Neural crest cell (in vitro differentiated cells): ENCODE measurements at regions not wholly inside any gene's neighbourhood (a gene's known extent, or its start where the extent isn't known, plus 50 kb on each side); places are given as distances from the start of the nearest gene placed in this dataset.
A peak's percentile ranks its signal among the peaks of the same experiment; 100 is the strongest.

Source experiments
- DNase-seq: peaks from one replicate; pipeline ENCODE4 v3.0.0; 2021; ENCODE audit warnings: low read depth, mixed read lengths, low spot score
- H3K27ac Mint-ChIP-seq: one replicate; pipeline ENCODE4 v1.8.0; 2021; ENCODE audit warnings: mild to moderate bottlenecking, mixed read lengths; ENCODE audit not compliant: unreplicated experiment
- H3K27me3 Mint-ChIP-seq: 2 replicates; pipeline ENCODE4 v1.8.0; 2021; ENCODE audit warnings: low read depth, mild to moderate bottlenecking, mixed read lengths
- H3K36me3 Mint-ChIP-seq: 2 replicates; pipeline ENCODE4 v1.8.0; 2021; ENCODE audit warnings: low read depth, mild to moderate bottlenecking, mixed read lengths
- H3K4me1 Mint-ChIP-seq: 2 replicates; pipeline ENCODE4 v1.8.0; 2021; ENCODE audit warnings: mixed read lengths
- H3K4me3 Mint-ChIP-seq: one replicate; pipeline ENCODE4 v1.8.0; 2021; ENCODE audit warnings: mild to moderate bottlenecking, mixed read lengths
- H3K9me3 Mint-ChIP-seq: 2 replicates; pipeline ENCODE4 v1.8.0; 2021; ENCODE audit warnings: mixed read lengths
- TF ChIP-seq, protein P1 (sequence below): fragments of 200-600 bp; sonication (generic); conservative IDR thresholded peaks from 2 replicates; pipeline ENCODE4 v1.5.0; 2021; ENCODE audit warnings: antibody characterized with exemption, mild to moderate bottlenecking

- peaks cover 4% of the 10 kb centered on the region for H3K4me1 Mint-ChIP-seq
- TF ChIP-seq, protein P1, sequence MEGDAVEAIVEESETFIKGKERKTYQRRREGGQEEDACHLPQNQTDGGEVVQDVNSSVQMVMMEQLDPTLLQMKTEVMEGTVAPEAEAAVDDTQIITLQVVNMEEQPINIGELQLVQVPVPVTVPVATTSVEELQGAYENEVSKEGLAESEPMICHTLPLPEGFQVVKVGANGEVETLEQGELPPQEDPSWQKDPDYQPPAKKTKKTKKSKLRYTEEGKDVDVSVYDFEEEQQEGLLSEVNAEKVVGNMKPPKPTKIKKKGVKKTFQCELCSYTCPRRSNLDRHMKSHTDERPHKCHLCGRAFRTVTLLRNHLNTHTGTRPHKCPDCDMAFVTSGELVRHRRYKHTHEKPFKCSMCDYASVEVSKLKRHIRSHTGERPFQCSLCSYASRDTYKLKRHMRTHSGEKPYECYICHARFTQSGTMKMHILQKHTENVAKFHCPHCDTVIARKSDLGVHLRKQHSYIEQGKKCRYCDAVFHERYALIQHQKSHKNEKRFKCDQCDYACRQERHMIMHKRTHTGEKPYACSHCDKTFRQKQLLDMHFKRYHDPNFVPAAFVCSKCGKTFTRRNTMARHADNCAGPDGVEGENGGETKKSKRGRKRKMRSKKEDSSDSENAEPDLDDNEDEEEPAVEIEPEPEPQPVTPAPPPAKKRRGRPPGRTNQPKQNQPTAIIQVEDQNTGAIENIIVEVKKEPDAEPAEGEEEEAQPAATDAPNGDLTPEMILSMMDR = no peak
- no peaks in the 10 kb centered on the region for H3K27me3 Mint-ChIP-seq
- H3K36me3 Mint-ChIP-seq = peaks cover 3% of the 10 kb centered on the region
- no peak for DNase-seq
- no peaks in the 10 kb centered on the region for H3K9me3 Mint-ChIP-seq
- H3K4me3 Mint-ChIP-seq = no peak overlapping the region
- peak overlapping the region; percentile 19 for H3K27ac Mint-ChIP-seq
These were observed 288.4 kb downstream of the MTRR start for GRCh38 chr5:8157320-8157822.

GRCh38 chr5:8176101-8176693 lies 307.2 kb downstream of the MTRR start:
- Mint-ChIP-seq H3K27ac (no peak overlapping the region), H3K4me3 (no peak overlapping the region), H3K9me3 (peaks cover 7% of the 10 kb centered on the region), H3K4me1 (peaks cover 9% of the 10 kb centered on the region), H3K36me3 (peaks cover 2% of the 10 kb centered on the region), H3K27me3 (no peaks in the 10 kb centered on the region)
- TF ChIP-seq, protein P1 = no peak
- DNase-seq = no peak

DNA sequence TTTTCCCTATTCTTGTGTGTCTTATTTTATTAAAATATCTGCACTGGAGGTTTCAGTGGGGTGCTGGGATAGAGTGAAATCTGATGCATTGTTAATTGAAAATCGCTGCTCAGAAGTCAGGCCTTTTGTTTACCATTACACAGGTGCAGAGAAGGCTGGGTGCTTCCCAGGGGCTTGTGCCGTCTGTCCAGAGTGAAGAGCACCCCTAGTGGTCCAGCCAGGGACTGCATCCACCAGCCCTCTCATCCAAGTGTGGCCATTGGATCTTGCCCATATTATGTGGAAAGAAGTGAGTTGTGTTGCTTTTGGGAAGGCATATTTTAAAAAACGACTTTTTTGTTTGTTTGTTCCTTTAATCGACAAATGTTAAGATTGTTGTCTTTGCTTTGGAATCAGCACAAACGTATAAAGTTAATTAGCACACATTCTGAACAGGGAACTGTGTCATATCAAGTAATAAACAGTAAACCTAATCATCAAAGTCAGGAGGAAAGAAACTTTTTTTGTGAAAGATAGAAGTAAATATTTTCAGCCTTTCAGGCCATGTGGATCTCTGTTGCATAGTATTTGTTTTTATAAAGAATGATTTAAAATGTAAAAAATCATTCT lies 315.6 kb downstream of the MTRR start:
- H3K9me3 Mint-ChIP-seq = peaks cover 6% of the 10 kb centered on the region
- H3K4me3 Mint-ChIP-seq = no peak overlapping the region
- no peaks in the 10 kb centered on the region for H3K36me3 Mint-ChIP-seq
- H3K27ac Mint-ChIP-seq = no peak overlapping the region
- TF ChIP-seq, protein P1 = peak; percentile 81
- no peaks in the 10 kb centered on the region for H3K4me1 Mint-ChIP-seq
- H3K27me3 Mint-ChIP-seq = no peaks in the 10 kb centered on the region
- DNase-seq = peak; percentile 53

DNA sequence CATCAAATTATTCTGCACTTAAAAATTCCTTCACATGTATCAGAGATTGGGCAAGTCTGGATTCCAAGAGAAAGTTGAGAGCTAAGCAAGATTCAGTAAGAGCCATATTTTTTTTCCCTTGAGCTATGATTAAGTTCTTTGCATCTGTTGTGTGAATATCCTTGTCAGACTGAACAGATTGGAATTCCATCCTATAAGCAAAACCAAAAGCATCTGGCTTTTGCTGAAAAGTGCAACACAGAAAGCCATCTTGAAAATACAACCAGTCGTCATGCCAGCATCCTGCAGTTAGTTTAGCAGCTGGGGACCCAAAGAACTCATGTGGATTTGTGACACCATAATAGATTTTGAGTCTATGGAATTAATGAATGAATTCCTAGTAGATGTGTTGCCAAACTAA lies 316.9 kb downstream of the MTRR start:
- no peak for DNase-seq
- no peaks in the 10 kb centered on the region for H3K27me3 Mint-ChIP-seq
- TF ChIP-seq, protein P1 = no peak
- no peaks in the 10 kb centered on the region for H3K4me1 Mint-ChIP-seq
- no peak overlapping the region for H3K27ac Mint-ChIP-seq
- no peak overlapping the region for H3K4me3 Mint-ChIP-seq
- peaks cover 6% of the 10 kb centered on the region for H3K9me3 Mint-ChIP-seq
- H3K36me3 Mint-ChIP-seq = peaks cover 2% of the 10 kb centered on the region

DNA sequence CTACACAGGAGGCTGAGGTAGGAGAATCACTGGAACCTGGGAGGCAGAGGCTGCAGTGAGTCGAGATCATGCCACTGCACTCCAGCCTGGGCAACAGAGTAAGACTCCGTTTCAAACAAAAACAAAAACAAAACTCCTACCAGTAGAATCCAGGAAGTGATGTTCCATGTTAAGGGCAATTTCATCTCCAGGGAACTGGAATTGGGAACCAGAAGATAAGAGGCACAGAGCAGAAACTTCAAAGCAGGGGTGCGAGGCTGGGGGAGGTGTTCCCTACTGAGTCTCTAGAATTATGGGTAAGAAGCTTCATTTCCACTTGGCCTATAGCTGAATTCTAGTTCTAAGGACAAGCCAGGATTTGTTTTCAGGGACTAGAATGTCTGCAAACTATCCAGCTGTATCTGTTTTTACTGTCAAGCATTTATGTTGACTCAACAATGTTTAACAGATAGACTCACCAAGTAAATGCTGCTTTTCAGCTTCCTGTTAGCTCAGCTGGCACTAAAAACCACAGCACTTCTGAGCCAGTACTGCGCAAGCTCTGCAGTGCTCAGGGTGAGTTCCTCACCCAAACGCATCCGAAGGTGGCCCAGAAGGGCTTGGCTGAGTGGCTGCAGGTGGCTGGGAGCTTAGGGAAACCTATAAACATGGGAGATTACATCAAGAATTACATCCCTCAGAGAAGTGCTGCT lies 320.1 kb downstream of the MTRR start:
- Mint-ChIP-seq H3K4me1 (no peaks in the 10 kb centered on the region), H3K27me3 (no peaks in the 10 kb centered on the region), H3K27ac (no peak overlapping the region), H3K9me3 (peaks cover 16% of the 10 kb centered on the region), H3K36me3 (peaks cover 9% of the 10 kb centered on the region), H3K4me3 (no peak overlapping the region)
- DNase-seq = no peak
- TF ChIP-seq, protein P1 = no peak
